ENCODE measurements at regions not wholly inside any gene's neighbourhood (a gene's known extent, or its start where the extent isn't known, plus 50 kb on each side); places are given as distances from the start of the nearest gene placed in this dataset.

DNA sequence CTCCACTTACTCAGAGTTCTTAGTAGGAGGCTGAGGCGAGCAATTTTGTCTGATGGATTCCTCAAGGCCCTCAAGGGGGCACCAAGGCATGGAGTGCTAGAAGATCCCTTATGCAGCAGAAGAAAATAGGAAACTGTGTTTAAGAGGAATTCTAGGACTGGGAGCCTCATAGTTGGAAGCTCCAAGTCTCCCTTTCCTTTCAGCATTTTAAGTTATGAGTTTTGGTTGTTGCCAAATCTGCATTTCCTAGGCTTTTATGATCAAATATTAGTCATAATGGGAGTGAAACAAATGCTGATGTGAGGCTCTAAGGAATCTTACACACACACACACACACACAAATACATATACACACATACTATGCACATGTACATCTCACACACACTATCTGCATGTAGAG lies 714.0 kb downstream of the UTRN start:
- no peak for DNase-seq

DNA sequence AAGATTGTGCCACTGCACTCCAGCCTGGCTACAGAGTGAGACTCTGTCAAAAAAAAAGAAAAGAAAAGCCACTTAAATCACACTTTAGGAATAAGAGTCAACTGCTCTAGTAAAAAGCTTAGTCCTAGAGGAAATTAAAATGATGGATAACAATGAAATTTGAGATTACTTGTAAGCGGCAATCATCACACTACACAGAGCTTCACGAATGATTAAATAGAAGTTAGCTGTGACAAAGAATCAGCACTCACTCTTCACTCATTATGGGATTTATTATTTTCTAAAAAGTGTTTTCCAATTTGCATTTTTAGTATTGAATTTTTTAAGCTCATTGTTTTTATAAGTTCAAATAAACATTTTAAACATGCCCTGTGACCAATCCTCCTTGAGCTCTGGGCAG lies 718.0 kb downstream of the UTRN start:
- no peak for DNase-seq

DNA sequence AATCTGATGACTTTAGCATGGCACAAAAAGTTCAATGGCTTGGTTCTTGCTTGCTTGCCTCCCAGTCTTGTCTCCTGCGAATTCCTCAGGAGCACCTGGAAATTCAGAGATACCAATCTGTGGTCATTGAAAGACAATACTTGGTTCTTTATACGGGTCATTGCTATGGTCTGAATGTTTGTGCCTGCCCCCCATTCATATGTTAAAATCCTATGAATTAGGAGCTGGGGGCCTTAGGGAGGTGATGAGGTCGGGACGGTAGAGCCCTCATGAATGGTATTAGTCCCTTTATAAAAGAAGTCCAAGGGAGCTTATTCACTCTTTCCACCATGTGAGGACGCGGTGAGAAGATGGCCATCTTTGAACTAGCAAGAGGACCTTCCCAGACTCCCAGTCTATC lies 721.8 kb downstream of the UTRN start:
- no peak for DNase-seq

DNA sequence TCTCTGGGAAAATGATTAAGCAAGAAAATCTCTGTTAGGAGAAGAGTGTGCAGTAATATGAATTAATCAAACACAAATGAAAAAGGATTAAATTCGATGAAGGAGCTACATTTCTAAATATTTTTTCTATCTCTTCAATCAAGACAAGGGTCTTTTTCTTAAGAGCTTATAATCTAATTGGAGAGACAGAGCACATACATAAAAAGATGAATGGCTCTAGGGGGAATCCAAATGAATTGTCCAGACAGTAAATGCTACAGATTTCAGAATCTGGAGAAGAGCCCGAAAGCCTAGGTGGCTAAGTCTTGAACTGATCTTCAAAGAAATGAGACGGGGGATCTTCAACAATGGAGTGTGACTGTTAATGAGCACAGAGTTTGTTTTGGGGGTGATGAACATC lies 723.6 kb downstream of the UTRN start:
- no peak for DNase-seq

DNA sequence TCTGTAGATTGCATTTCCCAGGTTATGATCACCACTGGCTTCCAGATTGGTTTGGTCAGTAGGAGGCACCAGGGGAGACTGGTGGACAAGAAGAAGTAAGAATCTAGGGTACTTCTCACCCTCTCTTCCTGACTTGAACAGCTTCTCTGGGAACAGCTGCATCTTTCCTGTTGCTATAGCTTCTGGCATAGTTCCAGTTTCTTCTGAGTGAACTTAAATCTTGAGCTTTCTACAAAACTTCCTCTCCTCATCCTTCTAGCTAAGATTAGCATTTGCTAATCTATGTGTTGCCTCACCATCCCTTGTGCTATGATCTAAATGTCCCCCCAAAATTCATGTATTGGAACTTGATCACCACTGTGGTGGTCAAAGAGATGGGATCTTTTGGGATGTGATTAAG lies 724.6 kb downstream of the UTRN start:
- DNase-seq, result no peak

DNA sequence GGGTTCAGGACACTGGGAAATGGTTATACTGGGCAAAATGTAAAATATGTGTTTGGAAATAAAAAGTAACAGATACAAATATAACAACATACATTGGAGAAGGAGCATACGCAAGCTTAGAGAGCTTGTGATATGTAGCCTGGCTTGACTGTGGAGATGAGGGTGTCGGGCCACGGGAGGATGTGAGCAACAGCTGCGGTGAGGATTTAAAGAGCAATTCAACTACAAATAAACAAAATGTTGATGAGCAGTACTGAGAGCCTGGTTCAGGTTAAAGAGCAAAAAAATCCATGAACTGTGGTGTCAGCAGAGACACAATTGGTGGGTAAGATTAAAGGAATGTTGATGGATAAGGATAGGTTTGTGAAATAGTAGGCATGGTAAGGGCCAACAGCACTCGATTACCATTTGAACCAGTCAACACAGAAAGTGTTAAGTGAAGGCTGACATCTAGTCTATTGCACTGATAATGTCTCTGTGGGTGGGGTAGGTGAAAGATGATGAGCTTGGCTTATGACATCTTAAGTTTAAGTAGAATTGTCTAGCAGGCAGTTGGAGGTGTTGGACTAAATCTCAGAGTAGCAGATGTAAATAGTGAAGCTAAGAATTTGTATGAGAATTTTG lies 723.2 kb downstream of the EPM2A start:
- no peak for DNase-seq

DNA sequence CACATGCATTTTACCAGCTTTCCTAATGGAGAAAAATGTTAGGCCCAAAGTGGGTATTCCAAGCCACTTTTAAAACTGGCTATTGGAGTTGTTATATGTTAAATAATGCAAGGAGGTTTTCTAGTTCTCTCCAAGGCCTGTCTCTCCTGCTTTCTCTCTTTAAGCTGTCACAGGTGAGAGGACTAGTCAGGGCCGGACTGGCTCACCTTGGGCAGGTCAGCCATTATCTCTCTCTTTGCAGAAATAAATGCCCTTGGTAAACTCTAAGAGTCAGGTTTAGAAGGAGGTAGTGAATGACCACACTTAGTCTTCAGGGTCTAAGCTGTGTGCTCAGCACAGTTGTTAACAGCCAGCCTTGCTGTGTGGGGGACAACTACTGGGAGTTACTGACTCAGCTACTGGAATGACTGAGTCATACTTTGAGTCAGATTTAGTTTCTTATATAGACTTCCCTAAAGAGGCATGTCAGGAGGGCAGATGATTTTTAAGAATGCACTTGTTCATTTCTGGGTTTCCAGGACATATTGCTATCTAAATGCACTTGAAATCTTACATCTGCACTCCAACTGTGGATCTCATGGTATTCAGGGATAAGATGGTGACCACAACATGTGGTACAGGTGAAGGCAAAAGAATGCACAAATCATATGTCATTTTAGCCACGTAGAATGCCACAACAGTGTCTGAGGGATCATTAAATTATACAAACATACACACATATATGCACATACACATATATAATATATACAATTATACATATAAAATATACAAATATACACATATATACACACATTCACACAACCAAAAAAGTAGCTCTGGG lies 719.4 kb downstream of the EPM2A start:
- DNase-seq, result no peak

DNA sequence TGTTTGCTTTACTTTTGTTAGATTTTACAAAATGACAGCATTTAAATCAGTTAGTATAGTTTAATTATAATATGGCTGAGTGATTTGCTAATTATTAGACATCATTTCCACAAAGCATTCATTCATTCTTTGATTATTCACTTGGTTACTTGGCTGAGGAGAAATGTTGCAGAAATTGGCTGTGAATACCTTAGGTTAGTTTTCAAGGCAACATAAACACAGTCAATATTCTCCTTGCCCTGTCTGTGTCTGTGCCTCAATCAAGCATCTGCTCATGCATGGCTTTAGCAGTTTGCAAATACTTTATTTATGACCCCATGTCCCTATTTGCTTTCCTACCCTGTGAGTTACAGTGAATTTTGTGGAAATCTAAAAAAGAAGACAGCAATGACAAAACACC lies 718.3 kb downstream of the EPM2A start:
- no peak for DNase-seq

DNA sequence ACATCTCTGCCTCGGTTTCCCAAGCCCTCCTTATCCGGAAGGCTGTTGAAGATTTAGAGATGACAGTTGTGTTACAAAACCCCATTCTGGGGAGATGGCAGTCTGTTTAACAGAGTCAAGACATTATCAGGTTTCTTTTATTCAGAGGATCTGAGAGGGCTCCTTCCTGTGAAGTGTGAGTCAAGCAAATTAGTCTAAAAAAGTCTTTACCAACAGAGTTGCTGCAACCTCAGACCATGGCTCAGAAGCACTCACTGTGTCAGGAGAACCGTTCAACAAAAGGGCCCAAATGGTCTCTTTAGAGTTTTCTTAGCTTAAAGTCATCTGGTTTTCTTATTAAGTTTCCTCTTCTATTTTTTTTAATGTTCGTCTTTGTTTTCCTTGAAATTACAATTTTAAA lies 717.8 kb downstream of the EPM2A start:
- DNase-seq, result no peak

DNA sequence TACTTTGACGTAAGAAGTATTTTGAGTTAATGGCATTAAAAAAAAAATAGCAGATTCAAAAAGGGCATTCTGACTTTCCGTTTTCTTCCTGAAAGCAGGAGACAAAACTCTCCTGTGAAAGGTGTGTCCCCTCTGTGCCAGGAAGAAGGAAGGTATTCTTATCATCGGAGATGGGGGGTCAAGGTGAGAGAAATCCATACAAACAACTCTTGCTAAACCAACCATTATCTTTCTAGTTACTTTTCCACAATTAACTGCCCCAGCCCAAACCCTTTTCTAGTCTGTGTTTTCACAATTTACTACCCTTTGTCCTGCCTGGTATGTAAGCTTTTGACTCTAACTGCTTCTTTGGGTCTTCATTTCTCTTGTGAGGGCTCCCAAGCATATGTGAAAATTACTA lies 717.3 kb downstream of the EPM2A start:
- DNase-seq, result no peak

DNA sequence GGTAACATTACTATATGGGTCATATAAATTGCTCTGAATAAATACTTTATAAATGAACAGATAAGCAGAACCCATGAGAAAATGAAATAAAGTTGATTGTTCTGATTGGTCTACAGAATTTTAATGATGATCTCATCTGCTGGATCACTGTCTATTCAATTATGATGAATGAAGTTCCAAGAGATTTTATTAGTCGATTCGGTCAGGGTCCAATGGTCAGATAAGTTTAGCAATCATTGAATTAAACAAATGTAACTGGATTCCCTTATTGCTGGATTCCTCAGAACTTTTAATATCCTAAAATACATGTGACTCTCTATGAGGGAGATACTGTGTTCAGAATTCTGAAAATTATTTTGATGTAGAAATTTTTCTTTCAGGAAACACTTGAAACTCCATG lies 715.2 kb downstream of the EPM2A start:
- no peak for DNase-seq

DNA sequence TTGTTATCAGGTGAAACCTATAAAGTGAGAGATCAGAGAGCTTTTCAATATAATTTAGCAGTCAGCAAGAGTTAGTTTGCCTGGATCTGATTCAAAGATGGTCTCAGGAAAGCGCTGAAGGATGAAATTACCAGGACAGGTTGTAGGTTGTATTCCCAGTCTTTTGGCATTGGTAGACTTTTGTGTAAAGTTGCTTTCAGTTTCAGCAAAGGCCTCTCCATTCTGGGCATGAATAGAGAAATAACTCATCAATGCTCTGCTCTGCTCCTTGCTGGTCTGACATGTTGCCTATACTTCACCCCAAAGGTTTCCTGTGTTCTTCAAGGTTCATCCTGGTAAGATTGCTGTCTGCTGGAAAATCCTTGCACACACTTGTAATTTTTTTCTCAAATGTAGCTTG lies 714.8 kb downstream of the EPM2A start:
- no peak for DNase-seq

DNA sequence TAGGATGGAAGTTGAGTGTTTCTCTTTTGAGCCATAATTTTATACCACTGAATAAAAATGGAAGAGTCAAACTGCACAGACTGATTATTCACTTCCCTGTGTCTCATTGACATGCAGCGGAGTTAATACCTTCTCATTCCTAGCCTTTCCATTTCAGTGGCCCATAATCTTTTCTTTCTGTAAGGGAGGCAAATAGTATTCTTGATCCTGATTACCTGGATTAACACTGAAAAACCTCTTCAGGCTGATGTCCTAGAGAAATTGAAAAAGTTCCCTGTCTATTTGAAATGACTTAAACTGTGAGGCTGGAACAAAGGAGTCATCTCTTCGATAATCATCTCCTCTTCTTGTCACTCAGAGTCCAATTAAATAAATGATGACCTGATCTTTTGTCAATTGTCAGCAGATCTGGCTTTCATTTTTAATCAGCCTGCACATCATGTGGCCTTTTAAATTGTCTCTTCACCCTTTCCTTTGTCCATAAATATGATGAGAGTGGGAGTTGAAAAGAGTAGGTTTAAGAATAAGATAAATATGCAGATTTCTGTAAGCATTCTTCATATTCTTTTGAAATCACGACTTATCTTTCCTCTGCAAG lies 713.0 kb downstream of the EPM2A start:
- DNase-seq, result no peak

DNA sequence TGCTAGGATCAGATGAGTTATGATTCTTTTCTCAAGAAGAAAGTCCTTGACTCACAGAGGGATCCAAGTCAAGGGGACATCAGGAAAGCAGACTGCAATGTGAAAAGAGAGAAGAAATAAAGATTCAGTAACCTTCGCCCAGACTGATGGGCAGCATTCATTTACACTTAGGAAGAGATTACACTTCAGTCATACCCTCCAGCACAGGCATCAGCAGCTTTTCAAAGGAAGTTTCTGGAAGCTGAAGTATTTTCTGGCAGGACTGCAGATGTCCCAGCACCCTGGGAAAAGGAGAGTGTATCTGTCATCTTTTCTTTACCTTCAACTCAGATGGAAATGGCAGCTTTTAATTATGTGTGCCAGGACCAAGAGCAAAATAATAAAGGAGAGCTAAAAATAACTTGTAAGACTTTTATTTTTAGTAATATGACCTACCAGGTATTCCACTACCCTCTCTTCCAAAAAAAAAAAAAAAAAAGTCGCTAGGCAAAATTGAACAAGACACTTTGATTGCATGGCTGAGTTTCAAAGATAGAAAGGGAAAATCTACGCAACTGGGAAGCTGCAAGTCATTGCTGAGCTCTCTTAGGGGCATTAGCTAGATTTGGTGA lies 712.1 kb downstream of the EPM2A start:
- no peak for DNase-seq

DNA sequence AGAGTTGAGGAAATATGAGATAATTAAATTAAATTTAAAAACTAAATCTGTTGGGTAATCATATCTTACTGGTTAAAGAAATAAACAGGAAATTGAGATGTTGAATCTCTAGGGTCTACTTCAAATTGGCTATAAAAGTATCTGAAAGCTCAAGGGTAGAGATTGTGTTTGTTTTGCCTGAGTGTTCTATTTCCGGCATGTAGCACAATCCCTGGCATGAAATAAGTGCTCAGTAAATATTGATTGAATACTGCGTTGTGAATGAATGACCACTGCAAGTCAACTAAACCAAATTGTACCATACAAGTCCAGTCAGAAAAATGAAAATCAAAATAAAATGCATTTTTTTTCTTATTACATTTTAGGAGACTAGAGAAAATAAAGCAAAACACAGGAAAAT lies 709.8 kb downstream of the EPM2A start:
- no peak for DNase-seq

DNA sequence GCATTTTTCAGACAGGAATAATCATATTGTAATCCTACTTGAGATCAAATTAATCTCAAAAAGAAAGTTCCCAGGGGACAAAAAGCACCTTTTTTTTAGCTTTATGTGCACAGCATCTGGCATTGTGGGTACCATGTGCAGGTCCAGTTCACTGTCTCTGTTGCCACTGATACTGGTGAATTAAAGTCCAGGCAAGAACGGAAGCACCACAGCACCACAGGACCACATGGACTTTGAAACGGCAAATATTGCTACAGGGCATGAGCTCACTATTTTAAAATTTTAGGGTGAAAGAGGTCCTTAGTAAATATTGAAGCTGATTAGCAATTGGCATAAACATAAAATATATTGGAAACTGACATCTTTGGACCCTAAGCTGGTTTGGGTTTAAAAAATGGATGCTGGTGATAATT lies 709.0 kb downstream of the EPM2A start:
- no peak for DNase-seq

DNA sequence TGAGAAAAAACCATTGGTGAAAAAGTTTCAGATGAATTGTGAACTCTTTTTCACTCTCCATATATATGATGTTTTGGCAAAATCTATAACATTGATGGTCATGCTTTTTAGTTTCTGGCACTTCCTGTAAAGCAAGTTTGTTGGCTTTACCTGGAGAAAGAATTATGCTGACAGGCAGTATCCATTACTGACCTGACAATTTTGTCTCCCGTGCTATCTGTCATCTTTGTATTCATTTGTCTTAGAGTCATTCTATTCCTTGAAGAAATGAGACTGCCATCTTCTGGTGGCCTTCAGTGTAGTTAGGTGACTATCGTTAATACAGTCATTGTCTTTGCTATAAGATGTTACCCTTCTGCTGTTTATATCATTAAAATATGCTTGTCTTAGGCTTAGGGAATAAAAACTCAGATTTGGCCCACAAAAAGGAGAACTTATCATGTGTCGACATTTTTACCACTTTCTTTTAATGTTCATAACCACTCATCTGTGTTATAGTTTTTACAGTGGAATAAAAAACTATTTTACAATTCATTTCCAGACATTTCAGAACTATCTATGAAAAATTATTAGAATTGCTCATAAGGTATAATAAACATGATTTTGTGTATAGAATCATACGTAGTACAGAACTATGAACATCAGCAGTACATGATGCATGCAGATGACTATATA lies 707.0 kb downstream of the EPM2A start:
- no peak for DNase-seq

DNA sequence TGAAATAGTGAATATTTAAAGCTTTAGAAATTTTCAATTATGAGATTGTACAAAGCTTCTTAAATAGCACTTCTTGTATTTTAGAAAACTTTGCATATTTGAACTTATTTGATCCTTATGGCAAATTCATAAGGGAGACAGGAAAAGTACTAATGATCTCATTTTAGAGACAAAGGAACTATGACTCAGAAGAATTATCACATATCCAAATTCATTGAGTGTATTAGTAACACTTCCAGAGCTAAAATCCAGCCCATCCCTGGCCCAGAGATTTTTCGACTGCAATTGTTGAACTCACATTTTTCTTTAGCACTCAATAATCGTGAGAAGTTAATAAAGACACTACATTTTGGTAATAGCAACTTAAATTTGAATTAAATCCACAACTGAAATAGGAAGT lies 704.3 kb downstream of the EPM2A start:
- no peak for DNase-seq

DNA sequence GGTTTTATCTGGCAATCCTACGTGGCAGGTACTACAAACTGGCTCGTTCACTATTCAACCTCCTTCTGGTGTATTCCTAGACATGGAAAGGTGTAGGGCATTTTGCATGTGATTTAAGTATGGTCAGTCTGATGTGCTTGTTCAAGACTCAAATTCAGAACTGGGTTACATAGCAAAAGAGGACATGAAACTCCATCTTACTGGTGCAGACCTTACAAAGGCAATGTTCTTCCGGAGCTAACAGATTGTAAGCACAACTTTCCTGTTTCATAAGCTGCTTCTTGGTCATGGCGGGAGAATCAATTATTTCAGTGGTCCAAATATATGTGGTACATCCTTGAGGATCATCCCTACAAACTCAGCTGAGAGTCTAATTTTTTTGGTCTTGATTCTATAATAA lies 703.4 kb downstream of the EPM2A start:
- DNase-seq, result no peak

DNA sequence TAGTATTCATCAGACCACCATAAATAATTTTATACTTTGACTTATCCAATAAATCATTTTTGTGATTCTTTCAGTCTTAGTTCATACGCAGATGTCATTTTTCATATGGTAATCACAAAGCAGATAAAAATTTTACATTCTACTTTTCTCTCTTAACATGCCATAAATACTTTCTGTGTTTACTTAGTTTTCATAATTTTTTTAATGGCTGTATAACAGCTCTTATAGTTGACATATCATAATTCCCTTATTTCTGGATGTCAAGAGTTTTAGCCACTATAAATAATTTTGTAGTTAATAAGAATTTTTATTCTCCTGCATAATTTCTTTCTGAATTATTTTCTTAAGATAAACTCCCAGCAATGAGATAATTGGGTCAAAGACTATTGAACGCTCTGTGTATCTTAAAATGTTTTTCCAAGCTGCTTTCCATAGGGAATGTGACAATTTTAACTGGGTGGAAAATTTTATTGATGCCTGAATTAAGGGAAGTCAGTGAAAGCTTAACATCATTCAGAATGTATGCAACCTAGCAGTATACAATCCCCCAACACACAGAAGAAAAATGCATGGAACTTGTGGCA lies 702.7 kb downstream of the EPM2A start:
- DNase-seq, result no peak

DNA sequence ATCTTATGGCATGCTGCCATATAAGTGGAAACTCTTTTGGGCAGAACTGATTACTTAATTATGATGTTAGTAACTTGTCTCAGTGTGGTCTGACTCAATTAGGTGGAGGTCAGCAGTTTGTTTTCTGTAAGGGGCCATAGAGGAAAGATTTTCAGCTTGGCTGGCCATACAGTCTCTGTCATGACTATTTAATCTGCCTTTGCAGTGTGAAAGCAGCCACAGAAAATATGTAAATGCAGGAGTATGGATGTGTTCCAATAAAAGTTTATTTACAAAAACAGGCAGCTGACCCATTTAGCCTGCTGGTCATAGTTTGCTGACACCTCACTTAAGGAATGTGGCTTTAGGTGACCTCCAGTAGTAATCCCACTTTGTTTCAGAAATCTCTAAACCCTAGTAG lies 700.7 kb downstream of the EPM2A start:
- DNase-seq, result no peak

DNA sequence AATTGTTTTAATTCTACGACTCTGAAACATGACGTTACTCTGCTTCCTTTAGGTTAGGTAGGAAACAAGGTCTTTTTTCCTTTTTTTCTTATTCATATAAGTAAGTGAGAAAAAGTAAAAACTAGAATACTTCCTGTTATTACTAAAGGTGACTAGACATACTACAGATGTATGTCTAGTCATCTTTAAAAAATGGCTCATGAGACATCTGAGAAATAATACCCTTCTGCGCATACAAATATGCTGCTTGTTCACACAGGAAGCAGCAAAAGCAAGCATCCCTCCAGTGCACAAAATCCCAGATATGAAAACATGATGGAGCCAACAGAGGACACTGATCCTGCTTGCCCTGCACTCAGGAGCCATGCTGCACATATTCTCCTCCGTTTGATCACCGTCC lies 699.1 kb downstream of the EPM2A start:
- DNase-seq, result no peak
